ENCODE measurements at regions not wholly inside any gene's neighbourhood (a gene's known extent, or its start where the extent isn't known, plus 50 kb on each side); places are given as distances from the start of the nearest gene placed in this dataset.

- H3K4me1 ChIP-seq (ENCODE audit: control insufficient read depth in 1 of 2, insufficient read depth in 2 of 2, low read length in 2 of 2) = peaks cover 0 to 8% of the 10 kb centered on the region in 2 donors
- peaks cover 0 to 8% of the 10 kb centered on the region in 2 donors for H3K9me3 ChIP-seq (replicated peaks in 1 of 2; ENCODE audit: control insufficient read depth in 1 of 2, insufficient read depth in 1 of 2, low read length in 2 of 2)
- Mint-ChIP-seq H3K9me3 (peaks cover 6 to 10% (median 7%) of the 10 kb centered on the region in 7 donors), H3K36me3 (peaks cover 0 to 3% of the 10 kb centered on the region in 2 donors), H3K4me1 (peaks cover 14% of the 10 kb centered on the region), H3K27ac (peak overlapping the region in 2 of 7 donors; percentile 63 to 79), H3K27me3 (ENCODE audit: low read depth in 3 of 3) (peaks cover 0 to 4% (median 0%) of the 10 kb centered on the region in 3 donors), H3K4me3 (no peak overlapping the region)
- no peaks in the 10 kb centered on the region for H4K20me1 ChIP-seq (ENCODE audit: insufficient read depth, low read length)
- no peak overlapping the region for H2AFZ ChIP-seq (ENCODE audit: insufficient read depth, low read depth, low read length, poor library complexity, severe bottlenecking)
- H3K79me2 ChIP-seq (ENCODE audit: insufficient read depth, low read length) = no peaks in the 10 kb centered on the region
- intact Hi-C loops (cut with micrococcal nuclease) = no loop called here
- no peak overlapping the region for H3K27ac ChIP-seq (ENCODE audit: low read depth in 1 of 2, low read length in 2 of 2)
- H3K4me3 ChIP-seq (replicated peaks in 1 of 3; ENCODE audit: low read depth in 2 of 3, low read length in 3 of 3) = no peak overlapping the region
- H3K4me2 ChIP-seq (replicated peaks; ENCODE audit: extremely low read depth, low read length, poor library complexity, severe bottlenecking) = no peak overlapping the region
- TF ChIP-seq, protein P1, sequence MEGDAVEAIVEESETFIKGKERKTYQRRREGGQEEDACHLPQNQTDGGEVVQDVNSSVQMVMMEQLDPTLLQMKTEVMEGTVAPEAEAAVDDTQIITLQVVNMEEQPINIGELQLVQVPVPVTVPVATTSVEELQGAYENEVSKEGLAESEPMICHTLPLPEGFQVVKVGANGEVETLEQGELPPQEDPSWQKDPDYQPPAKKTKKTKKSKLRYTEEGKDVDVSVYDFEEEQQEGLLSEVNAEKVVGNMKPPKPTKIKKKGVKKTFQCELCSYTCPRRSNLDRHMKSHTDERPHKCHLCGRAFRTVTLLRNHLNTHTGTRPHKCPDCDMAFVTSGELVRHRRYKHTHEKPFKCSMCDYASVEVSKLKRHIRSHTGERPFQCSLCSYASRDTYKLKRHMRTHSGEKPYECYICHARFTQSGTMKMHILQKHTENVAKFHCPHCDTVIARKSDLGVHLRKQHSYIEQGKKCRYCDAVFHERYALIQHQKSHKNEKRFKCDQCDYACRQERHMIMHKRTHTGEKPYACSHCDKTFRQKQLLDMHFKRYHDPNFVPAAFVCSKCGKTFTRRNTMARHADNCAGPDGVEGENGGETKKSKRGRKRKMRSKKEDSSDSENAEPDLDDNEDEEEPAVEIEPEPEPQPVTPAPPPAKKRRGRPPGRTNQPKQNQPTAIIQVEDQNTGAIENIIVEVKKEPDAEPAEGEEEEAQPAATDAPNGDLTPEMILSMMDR (IDR thresholded peaks at IDR 0.05) = no peak
- no peaks in the 10 kb centered on the region for H3K36me3 ChIP-seq (replicated peaks in 1 of 2; ENCODE audit: control insufficient read depth in 1 of 2, insufficient read depth in 2 of 2, low read length in 2 of 2)
- WGBS (ENCODE audit: insufficient coverage) = 95% methylated on average over 3 of the region's 6 CpGs
- DNase-seq = no peak
- H3K9ac ChIP-seq (ENCODE audit: insufficient read depth, low read length, poor library complexity, severe bottlenecking) = no peak overlapping the region
- H3K27me3 ChIP-seq (ENCODE audit: control insufficient read depth in 2 of 2, insufficient read depth in 2 of 2, low read length in 2 of 2) = no peaks in the 10 kb centered on the region
These were observed 144.5 kb upstream of the DLX2 start for GRCh38 chr2:172247203-172247602.

- H3K36me3 Mint-ChIP-seq = peaks cover 0 to 4% of the 10 kb centered on the region in 2 donors
These were observed 145.7 kb upstream of the DLX2 start for GRCh38 chr2:172248381-172248780.

More at GRCh38 chr2:172248381-172248780, 145.7 kb upstream of the DLX2 start:
- Histone ChIP-seq H3K27me3 (ENCODE audit: control insufficient read depth in 2 of 2, insufficient read depth in 2 of 2, low read length in 2 of 2) (no peaks in the 10 kb centered on the region), H3K9ac (ENCODE audit: insufficient read depth, low read length, poor library complexity, severe bottlenecking) (no peak overlapping the region), H3K4me3 (replicated peaks in 1 of 3; ENCODE audit: low read depth in 2 of 3, low read length in 3 of 3) (no peak overlapping the region), H2AFZ (ENCODE audit: insufficient read depth, low read depth, low read length, poor library complexity, severe bottlenecking) (no peak overlapping the region), H3K27ac (ENCODE audit: low read depth in 1 of 2, low read length in 2 of 2) (no peak overlapping the region), H3K36me3 (replicated peaks in 1 of 2; ENCODE audit: control insufficient read depth in 1 of 2, insufficient read depth in 2 of 2, low read length in 2 of 2) (no peaks in the 10 kb centered on the region), H3K79me2 (ENCODE audit: insufficient read depth, low read length) (no peaks in the 10 kb centered on the region), H4K20me1 (ENCODE audit: insufficient read depth, low read length) (no peaks in the 10 kb centered on the region), H3K4me1 (ENCODE audit: control insufficient read depth in 1 of 2, insufficient read depth in 2 of 2, low read length in 2 of 2) (peaks cover 4 to 19% of the 10 kb centered on the region in 2 donors), H3K4me2 (replicated peaks; ENCODE audit: extremely low read depth, low read length, poor library complexity, severe bottlenecking) (no peak overlapping the region), H3K9me3 (replicated peaks in 1 of 2; ENCODE audit: control insufficient read depth in 1 of 2, insufficient read depth in 1 of 2, low read length in 2 of 2) (peaks cover 0 to 8% of the 10 kb centered on the region in 2 donors)
- TF ChIP-seq, protein P1 (IDR thresholded peaks at IDR 0.05) = no peak
- intact Hi-C loops (cut with micrococcal nuclease) = no loop called here
- no peak for DNase-seq
- H3K9me3 Mint-ChIP-seq = peaks cover 6 to 11% (median 7%) of the 10 kb centered on the region in 7 donors
- H3K27me3 Mint-ChIP-seq (ENCODE audit: low read depth in 3 of 3) = peaks cover 0 to 2% (median 0%) of the 10 kb centered on the region in 3 donors
- WGBS (ENCODE audit: insufficient coverage) = 100% methylated on average over 1 of the region's 4 CpGs
- no peak overlapping the region for H3K4me3 Mint-ChIP-seq
- peaks cover 18% of the 10 kb centered on the region for H3K4me1 Mint-ChIP-seq
- H3K27ac Mint-ChIP-seq = no peak overlapping the region
